Upper lobe of left lung (tissue), 6 donors: ENCODE measurements at regions not wholly inside any gene's neighbourhood (a gene's known extent, or its start where the extent isn't known, plus 50 kb on each side); places are given as distances from the start of the nearest gene placed in this dataset.

ENCODE experiments used
- ATAC-seq, 2 donors: fragments of 200-7000 bp; cut with Tn5 transposase; one replicate each; pipeline ENCODE4 v1.9.1; 2022; ENCODE audit warnings: mild to moderate bottlenecking in 2 of 2, moderate library complexity in 2 of 2; ENCODE audit not compliant: low FRiP score in 2 of 2
- DNase-seq, 2 donors: peaks; one replicate each; pipeline ENCODE4 v3.0.0-alpha.2; 2019 to 2020
- H3K27ac ChIP-seq, 4 donors: fragments of 200-600 bp; sonication (generic); one replicate each; pipeline ENCODE4 v1.5.1; 2016 to 2019
- H3K27me3 ChIP-seq, 4 donors: fragments of 200-600 bp; sonication (generic); one replicate each; pipeline ENCODE4 v1.5.1; 2017 to 2019
- H3K36me3 ChIP-seq, 4 donors: fragments of 200-600 bp; sonication (generic); one replicate each; pipeline ENCODE4 v1.5.1; 2016 to 2019
- H3K4me1 ChIP-seq, 4 donors: fragments of 200-600 bp; sonication (generic); one replicate each; pipeline ENCODE4 v1.5.1; 2018 to 2019
- H3K4me3 ChIP-seq, 4 donors: fragments of 200-600 bp; sonication (generic); one replicate each; pipeline ENCODE4 v1.5.1; 2017 to 2019; ENCODE audit warnings: mild to moderate bottlenecking in 2 of 4, moderate library complexity in 1 of 4
- H3K9me3 ChIP-seq, 4 donors: fragments of 200-600 bp; sonication (generic); one replicate each; pipeline ENCODE4 v1.5.1; 2018 to 2019
- CTCF ChIP-seq, 6 experiments: fragments of 450-650 bp in 4 of 6; fragments of 200-600 bp in 2 of 6; sonication (generic) in 2 of 6; IDR thresholded peaks; one replicate each; pipeline ENCODE4 v1.5.1; 2016 to 2019; ENCODE audit warnings: antibody characterized with exemption in 6 of 6
- EP300 ChIP-seq, 4 donors: sonication (generic); formaldehyde crosslinking; IDR thresholded peaks; one replicate each; pipeline ENCODE4 v1.5.1; 2017; ENCODE audit warnings: antibody characterized with exemption in 4 of 4, control low read depth in 2 of 4
- POLR2A ChIP-seq, 4 donors: fragments of 450-650 bp; IDR thresholded peaks; one replicate each; pipeline ENCODE4 v1.5.1; 2016 to 2017; ENCODE audit warnings: antibody characterized with exemption in 4 of 4, mild to moderate bottlenecking in 2 of 4
- POLR2AphosphoS5 ChIP-seq, 2 donors: sonication (generic); formaldehyde crosslinking; IDR thresholded peaks; one replicate each; pipeline ENCODE4 v1.5.1; 2017; ENCODE audit warnings: antibody characterized with exemption in 2 of 2
- WGBS, 2 donors: methylation state at CpG; one replicate each; pipeline ENCODE4 v1.1.5; 2017 to 2018; 5-methylcytosine and 5-hydroxymethylcytosine counted together
- donor health status: DM: no; HTN: no; CAD: no; lungs with moderate emphysema.
- donor health status: DM: no; HTN: yes; CAD: no; lungs with severe emphysema.

GRCh38 chr12:67424784-67425183 lies 155.6 kb downstream of the CAND1 start:
- Histone ChIP-seq H3K27me3 (no peaks in the 10 kb centered on the region), H3K4me3 (no peak overlapping the region), H3K9me3 (no peaks in the 10 kb centered on the region), H3K27ac (no peak overlapping the region), H3K4me1 (peaks cover 0 to 10% (median 2%) of the 10 kb centered on the region in 4 donors), H3K36me3 (no peaks in the 10 kb centered on the region)
- ATAC-seq (peak in 1 of 2 donors; percentile 35), DNase-seq (no peak)
- no peak for TF ChIP-seq POLR2AphosphoS5 (IDR thresholded peaks at IDR 0.05)
- no peak for TF ChIP-seq CTCF (IDR thresholded peaks at IDR 0.05)
- 73 to 93% methylated on average over 1 of the region's 1 CpG for WGBS, 2 donors

DNA sequence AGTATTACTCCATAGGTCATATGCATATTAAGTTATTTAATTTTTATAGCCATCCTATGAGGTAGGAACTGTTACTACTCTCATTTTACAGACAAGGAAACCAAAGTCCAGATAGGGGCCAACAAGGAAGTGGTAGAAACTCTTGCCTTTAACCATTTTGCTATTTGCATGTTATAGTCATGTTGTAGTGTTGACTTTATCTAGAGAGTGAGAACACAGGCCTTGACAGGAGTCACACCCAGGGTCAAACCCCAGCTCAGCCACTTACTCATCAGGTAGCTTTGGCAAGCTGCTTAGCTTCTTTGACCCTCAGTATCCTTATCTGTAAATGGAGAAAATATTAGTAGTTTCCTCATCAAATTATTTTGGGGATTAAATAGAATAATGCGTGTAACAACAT lies 156.2 kb downstream of the CAND1 start:
- DNase-seq (no peak), ATAC-seq (no peak)

DNA sequence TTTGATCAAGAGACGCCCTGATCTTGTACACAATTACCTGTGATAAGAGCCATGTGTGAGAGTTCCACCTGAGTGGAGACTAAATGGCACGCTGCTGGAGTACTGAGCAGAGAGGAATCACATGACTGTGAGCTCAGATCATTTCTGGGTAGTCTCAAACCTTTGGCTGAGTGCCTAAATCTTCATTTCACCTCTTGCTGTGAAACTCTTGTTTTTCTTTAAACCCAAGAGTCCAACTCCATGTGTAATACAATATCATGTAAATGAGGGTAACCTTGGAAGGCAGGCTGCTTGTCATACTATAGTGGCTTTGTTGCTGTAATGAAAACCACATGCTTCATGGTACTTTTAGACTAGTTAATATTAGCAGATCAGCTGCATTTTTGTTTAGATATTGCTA lies 156.9 kb downstream of the CAND1 start:
- Histone ChIP-seq H3K4me1 (peaks cover 0 to 10% (median 2%) of the 10 kb centered on the region in 4 donors), H3K4me3 (no peak overlapping the region), H3K36me3 (no peaks in the 10 kb centered on the region), H3K27ac (no peak overlapping the region), H3K27me3 (no peaks in the 10 kb centered on the region), H3K9me3 (no peaks in the 10 kb centered on the region)
- DNase-seq (peak in 1 of 2 donors; percentile 40), ATAC-seq (no peak)
- 63 to 70% methylated on average over 2 of the region's 2 CpGs for WGBS, 2 donors
- TF ChIP-seq POLR2AphosphoS5 (IDR thresholded peaks at IDR 0.05) (no peak), CTCF (IDR thresholded peaks at IDR 0.05) (no peak), POLR2A (IDR thresholded peaks at IDR 0.05) (no peak), EP300 (IDR thresholded peaks at IDR 0.05) (no peak)

More for the DNA sequence above, 156.2 kb downstream of the CAND1 start:
- Histone ChIP-seq H3K27me3 (no peaks in the 10 kb centered on the region), H3K9me3 (no peaks in the 10 kb centered on the region), H3K4me1 (peaks cover 0 to 10% (median 2%) of the 10 kb centered on the region in 4 donors), H3K27ac (no peak overlapping the region), H3K4me3 (no peak overlapping the region), H3K36me3 (no peaks in the 10 kb centered on the region)
- 96% methylated on average over 1 of the region's 1 CpG for WGBS, 2 donors
- TF ChIP-seq CTCF (IDR thresholded peaks at IDR 0.05) (no peak), POLR2A (IDR thresholded peaks at IDR 0.05) (no peak), POLR2AphosphoS5 (IDR thresholded peaks at IDR 0.05) (no peak), EP300 (IDR thresholded peaks at IDR 0.05) (no peak)

DNA sequence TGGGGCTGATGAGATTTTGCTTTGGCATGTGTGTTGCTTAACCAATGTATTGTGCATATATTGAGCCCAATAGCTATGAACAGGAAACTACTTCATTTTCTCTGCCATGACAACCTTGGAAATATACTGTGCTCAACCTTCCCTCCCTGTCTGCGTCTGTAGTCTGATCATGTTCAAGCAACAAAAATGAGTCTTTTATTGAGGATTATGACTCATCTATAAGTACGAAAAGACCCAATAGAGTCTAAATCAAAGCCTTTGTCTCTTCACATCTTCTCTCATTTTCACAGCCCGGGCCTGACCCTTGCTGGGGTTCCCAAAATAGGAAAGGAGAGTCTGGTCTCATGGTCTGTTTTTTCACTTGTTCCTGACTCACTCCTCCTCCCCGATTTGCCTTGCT lies 158.2 kb downstream of the CAND1 start:
- no peak overlapping the region for H3K4me3 ChIP-seq
- DNase-seq (no peak), ATAC-seq (no peak)
- no peak overlapping the region for H3K27ac ChIP-seq
- H3K4me1 ChIP-seq: peaks cover 0 to 10% (median 2%) of the 10 kb centered on the region in 4 donors
- TF ChIP-seq POLR2AphosphoS5 (IDR thresholded peaks at IDR 0.05): no peak
- no peak for TF ChIP-seq CTCF (IDR thresholded peaks at IDR 0.05)
- no peak for TF ChIP-seq EP300 (IDR thresholded peaks at IDR 0.05)
- no peak for TF ChIP-seq POLR2A (IDR thresholded peaks at IDR 0.05)
- no peaks in the 10 kb centered on the region for H3K36me3 ChIP-seq
- no peaks in the 10 kb centered on the region for H3K27me3 ChIP-seq
- WGBS, 2 donors: 88 to 94% methylated on average over 4 of the region's 4 CpGs
- no peaks in the 10 kb centered on the region for H3K9me3 ChIP-seq

DNA sequence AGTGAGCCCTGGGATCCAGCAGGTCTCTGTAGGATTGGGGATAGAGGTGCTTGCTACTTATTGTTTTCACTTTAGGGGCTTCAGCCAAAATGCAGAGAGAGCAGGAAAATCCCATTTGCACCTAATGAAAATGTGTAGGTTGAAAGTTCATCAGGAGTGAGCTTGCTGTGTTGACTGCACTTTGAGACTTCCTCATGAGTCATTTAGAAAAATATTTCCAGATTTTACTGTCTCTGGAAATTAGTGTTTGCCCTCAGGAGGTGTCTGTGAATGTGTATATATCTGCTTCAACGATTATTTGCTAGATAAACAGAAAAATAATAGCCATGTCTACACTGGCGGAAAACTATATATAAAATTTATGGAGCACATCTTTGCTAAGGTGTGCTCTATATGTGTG lies 159.3 kb downstream of the CAND1 start:
- H3K9me3 ChIP-seq: no peaks in the 10 kb centered on the region
- no peaks in the 10 kb centered on the region for H3K27me3 ChIP-seq
- no peak overlapping the region for H3K4me3 ChIP-seq
- DNase-seq (no peak), ATAC-seq (no peak)
- WGBS, 2 donors: 83 to 87% methylated on average over 2 of the region's 2 CpGs
- no peak for TF ChIP-seq CTCF (IDR thresholded peaks at IDR 0.05)
- no peak for TF ChIP-seq POLR2AphosphoS5 (IDR thresholded peaks at IDR 0.05)
- no peaks in the 10 kb centered on the region for H3K36me3 ChIP-seq
- peaks cover 0 to 10% (median 2%) of the 10 kb centered on the region in 4 donors for H3K4me1 ChIP-seq
- no peak overlapping the region for H3K27ac ChIP-seq
